PC-9 (cell line): ENCODE measurements at regions not wholly inside any gene's neighbourhood (a gene's known extent, or its start where the extent isn't known, plus 50 kb on each side); places are given as distances from the start of the nearest gene placed in this dataset.

Source experiments
- BruUV-seq: library from RNA; stranded (reverse); fragments of 400-500 nt; replicated peaks from 2 replicates; lab custom pipeline; 2021; lab: Mats Ljungman, UMichigan
- CTCF ChIA-PET: fragments of 300-600 bp; sonication (Branson Sonifier 250); formaldehyde crosslinking; loops from one replicate; lab custom pipeline; 2022; ENCODE audit warnings: antibody characterized with exemption; lab: Charles Lee
- POLR2A ChIA-PET: fragments of 300-600 bp; sonication (Branson Sonifier 250); formaldehyde crosslinking; loops from one replicate; lab custom pipeline; 2022; ENCODE audit warnings: antibody characterized with exemption; ENCODE audit not compliant: unreplicated experiment; lab: Charles Lee
- DNase-seq, 2 experiments: peaks; one replicate each; pipeline versions ENCODE4 v3.0.0 to v3.0.0-alpha.2; 2015 to 2022; ENCODE audit warnings: mixed read lengths in 1 of 2
- H2AFZ ChIP-seq: fragments of 200-600 bp; sonication (generic); 2 replicates; pipeline ENCODE4 v1.8.1; 2017; ENCODE audit warnings: antibody characterized with exemption
- H3F3A ChIP-seq: fragments of 200-600 bp; sonication (generic); 2 replicates; pipeline ENCODE4 v1.8.1; 2017; ENCODE audit warnings: antibody characterized with exemption, mild to moderate bottlenecking, low read depth; ENCODE audit not compliant: insufficient read depth
- H3K27ac ChIP-seq: fragments of 200-600 bp; sonication (generic); 2 replicates; pipeline ENCODE4 v1.6.1; 2016; ENCODE audit warnings: mixed run types
- H3K27me3 ChIP-seq: fragments of 200-600 bp; sonication (generic); 2 replicates; pipeline ENCODE4 v1.6.1; 2016; ENCODE audit warnings: low read depth, mixed run types; ENCODE audit not compliant: insufficient read depth
- H3K36me3 ChIP-seq: fragments of 200-600 bp; sonication (generic); 2 replicates; pipeline ENCODE4 v1.6.1; 2016; ENCODE audit warnings: low read depth, mixed run types
- H3K4me1 ChIP-seq: fragments of 200-600 bp; sonication (generic); replicated peaks from 2 replicates; pipeline ENCODE4 v1.6.1; 2016; ENCODE audit warnings: mixed run types; ENCODE audit not compliant: insufficient read depth
- H3K4me2 ChIP-seq: fragments of 200-600 bp; sonication (generic); 2 replicates; pipeline ENCODE4 v1.6.1; 2017; ENCODE audit warnings: mixed run types
- H3K4me3 ChIP-seq: fragments of 200-600 bp; sonication (generic); 2 replicates; pipeline ENCODE4 v1.6.1; 2016; ENCODE audit warnings: mixed run types
- H3K79me2 ChIP-seq: fragments of 200-600 bp; sonication (generic); 2 replicates; pipeline ENCODE4 v1.6.1; 2017; ENCODE audit warnings: low read depth, mixed run types
- H3K9me2 ChIP-seq: fragments of 200-600 bp; sonication (generic); 2 replicates; pipeline ENCODE4 v1.8.1; 2017; ENCODE audit warnings: mild to moderate bottlenecking; ENCODE audit not compliant: insufficient read depth
- H3K9me3 ChIP-seq: fragments of 200-600 bp; sonication (generic); 2 replicates; pipeline ENCODE4 v1.8.1; 2016; ENCODE audit warnings: low read depth; ENCODE audit not compliant: insufficient read depth
- H4K20me1 ChIP-seq: fragments of 200-600 bp; sonication (generic); 2 replicates; pipeline ENCODE4 v1.8.1; 2017; ENCODE audit not compliant: insufficient read depth
- EZH2 ChIP-seq: fragments of 200-600 bp; sonication (generic); IDR thresholded peaks from 2 replicates; pipeline ENCODE4 v1.8.0; 2017; ENCODE audit warnings: antibody characterized with exemption, low read depth
- intact Hi-C: fragments of 100-400 bp; cut with micrococcal nuclease; formaldehyde crosslinking; loops from one replicate; pipeline ENCODE4 v1.10.0; 2022; ENCODE audit not compliant: unreplicated experiment
- TF ChIP-seq, protein P1 (sequence below): fragments of 200-600 bp; sonication (generic); conservative IDR thresholded peaks from 2 replicates; pipeline ENCODE4 v1.6.1; 2017; ENCODE audit warnings: mixed run types, antibody characterized with exemption, mild to moderate bottlenecking, moderate library complexity

DNA sequence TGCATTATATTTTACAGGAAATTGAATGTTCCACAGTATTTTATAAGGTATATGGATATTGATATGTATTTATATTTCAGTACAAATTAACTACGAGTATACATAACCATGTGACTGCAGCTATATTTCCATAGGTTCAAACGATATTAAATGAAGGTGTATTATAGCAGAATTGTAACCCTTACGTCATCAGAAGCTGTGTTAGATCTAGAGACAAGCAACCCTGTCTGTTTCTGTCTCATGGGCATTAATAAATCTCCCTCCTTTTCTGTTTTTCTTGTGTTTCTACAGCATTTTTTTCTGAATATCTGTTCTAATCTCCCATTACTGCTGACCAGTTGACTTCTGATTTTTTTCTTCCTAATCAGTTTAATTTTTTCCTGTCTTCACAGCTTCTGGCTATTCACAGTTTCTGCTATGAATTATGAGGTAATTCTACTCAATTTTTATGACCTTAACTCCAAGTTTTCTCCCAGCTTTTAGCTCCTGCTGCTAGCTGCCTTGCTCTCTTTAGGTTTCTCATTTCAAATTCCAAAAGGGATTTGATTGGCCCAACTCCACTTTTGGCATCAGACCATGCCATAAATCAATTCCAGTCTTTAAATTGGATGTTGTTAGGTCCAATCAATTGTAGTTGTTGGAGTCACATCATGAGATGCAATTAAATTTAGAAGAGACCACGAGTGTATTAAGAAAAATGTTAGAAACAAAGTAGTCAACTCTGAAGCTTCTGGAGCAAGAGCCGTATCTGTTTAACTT lies 277.5 kb upstream of the ZSWIM2 start:
- Histone ChIP-seq H3K79me2 (no peaks in the 10 kb centered on the region), H3F3A (no peaks in the 10 kb centered on the region), H3K9me3 (no peaks in the 10 kb centered on the region), H3K36me3 (no peaks in the 10 kb centered on the region), H2AFZ (no peak overlapping the region), H3K4me3 (no peak overlapping the region), H3K27me3 (no peaks in the 10 kb centered on the region), H3K27ac (no peak overlapping the region), H3K4me2 (no peak overlapping the region), H4K20me1 (no peaks in the 10 kb centered on the region), H3K4me1 (no peaks in the 10 kb centered on the region), H3K9me2 (no peaks in the 10 kb centered on the region)
- ChIA-PET POLR2A (no interaction called here), CTCF (no interaction called here)
- no peak for DNase-seq
- intact Hi-C loops = no loop called here
- BruUV-seq = no TSS peak
- no peak for TF ChIP-seq EZH2
- TF ChIP-seq, protein P1, sequence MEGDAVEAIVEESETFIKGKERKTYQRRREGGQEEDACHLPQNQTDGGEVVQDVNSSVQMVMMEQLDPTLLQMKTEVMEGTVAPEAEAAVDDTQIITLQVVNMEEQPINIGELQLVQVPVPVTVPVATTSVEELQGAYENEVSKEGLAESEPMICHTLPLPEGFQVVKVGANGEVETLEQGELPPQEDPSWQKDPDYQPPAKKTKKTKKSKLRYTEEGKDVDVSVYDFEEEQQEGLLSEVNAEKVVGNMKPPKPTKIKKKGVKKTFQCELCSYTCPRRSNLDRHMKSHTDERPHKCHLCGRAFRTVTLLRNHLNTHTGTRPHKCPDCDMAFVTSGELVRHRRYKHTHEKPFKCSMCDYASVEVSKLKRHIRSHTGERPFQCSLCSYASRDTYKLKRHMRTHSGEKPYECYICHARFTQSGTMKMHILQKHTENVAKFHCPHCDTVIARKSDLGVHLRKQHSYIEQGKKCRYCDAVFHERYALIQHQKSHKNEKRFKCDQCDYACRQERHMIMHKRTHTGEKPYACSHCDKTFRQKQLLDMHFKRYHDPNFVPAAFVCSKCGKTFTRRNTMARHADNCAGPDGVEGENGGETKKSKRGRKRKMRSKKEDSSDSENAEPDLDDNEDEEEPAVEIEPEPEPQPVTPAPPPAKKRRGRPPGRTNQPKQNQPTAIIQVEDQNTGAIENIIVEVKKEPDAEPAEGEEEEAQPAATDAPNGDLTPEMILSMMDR = no peak

DNA sequence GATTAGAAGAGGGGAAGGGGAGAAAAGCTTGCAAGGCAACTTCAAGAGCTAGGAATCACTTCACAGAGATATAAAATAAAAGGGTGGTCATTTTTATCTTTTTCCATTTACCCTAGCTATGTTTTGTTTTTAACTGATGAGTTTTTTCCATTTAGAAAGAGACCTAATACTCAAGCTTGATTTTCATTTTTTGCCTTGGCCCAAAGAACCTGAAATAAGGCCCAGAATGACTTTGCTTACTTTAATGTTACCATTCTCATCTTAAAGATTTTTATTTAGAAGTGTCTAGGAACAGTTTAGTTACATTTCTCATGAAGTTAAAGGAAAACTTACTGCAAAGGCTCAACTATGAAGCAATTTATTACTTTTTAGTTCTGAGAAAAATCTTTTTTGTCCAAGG lies 276.3 kb upstream of the ZSWIM2 start:
- intact Hi-C loops = no loop called here

DNA sequence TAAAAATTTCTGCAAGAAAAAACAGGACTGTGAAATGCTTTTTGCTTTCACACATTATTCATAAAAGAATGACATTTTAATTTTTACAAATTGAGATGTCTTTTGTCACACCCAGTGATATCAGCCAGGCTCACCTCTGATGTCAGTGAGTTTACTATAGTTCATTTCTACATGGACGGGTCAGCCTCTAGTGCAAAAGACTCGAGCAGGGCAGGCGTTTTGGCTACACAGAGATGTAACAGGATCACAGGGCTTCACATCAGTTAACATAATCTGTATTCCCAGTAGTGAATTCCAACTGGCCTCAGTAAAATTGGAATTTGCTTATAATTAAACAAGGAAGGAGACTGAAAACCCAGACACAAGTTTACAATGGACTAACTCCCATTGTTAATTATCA lies 275.6 kb upstream of the ZSWIM2 start:
- no peak for DNase-seq
- Histone ChIP-seq H3K79me2 (no peaks in the 10 kb centered on the region), H4K20me1 (no peaks in the 10 kb centered on the region), H3F3A (no peaks in the 10 kb centered on the region), H3K9me2 (no peaks in the 10 kb centered on the region), H3K36me3 (no peaks in the 10 kb centered on the region), H3K4me1 (no peaks in the 10 kb centered on the region), H3K9me3 (no peaks in the 10 kb centered on the region), H3K4me2 (no peak overlapping the region), H2AFZ (no peak overlapping the region), H3K27me3 (no peaks in the 10 kb centered on the region), H3K27ac (no peak overlapping the region), H3K4me3 (no peak overlapping the region)
- no TSS peak for BruUV-seq
- intact Hi-C loops = no loop called here
- POLR2A ChIA-PET = no interaction called here
- TF ChIP-seq, protein P1 = no peak
- TF ChIP-seq EZH2 = no peak
- CTCF ChIA-PET = no interaction called here

More for the DNA sequence above, 276.3 kb upstream of the ZSWIM2 start:
- Histone ChIP-seq H3K36me3 (no peaks in the 10 kb centered on the region), H3F3A (no peaks in the 10 kb centered on the region), H3K4me2 (no peak overlapping the region), H3K4me3 (no peak overlapping the region), H3K9me2 (no peaks in the 10 kb centered on the region), H3K27me3 (no peaks in the 10 kb centered on the region), H2AFZ (no peak overlapping the region), H4K20me1 (no peaks in the 10 kb centered on the region), H3K27ac (no peak overlapping the region), H3K79me2 (no peaks in the 10 kb centered on the region), H3K9me3 (no peaks in the 10 kb centered on the region), H3K4me1 (no peaks in the 10 kb centered on the region)
- ChIA-PET POLR2A (no interaction called here), CTCF (no interaction called here)
- no peak for TF ChIP-seq EZH2
- no TSS peak for BruUV-seq
- no peak for DNase-seq
